ENCODE measurements at regions not wholly inside any gene's neighbourhood (a gene's known extent, or its start where the extent isn't known, plus 50 kb on each side); places are given as distances from the start of the nearest gene placed in this dataset.

DNA sequence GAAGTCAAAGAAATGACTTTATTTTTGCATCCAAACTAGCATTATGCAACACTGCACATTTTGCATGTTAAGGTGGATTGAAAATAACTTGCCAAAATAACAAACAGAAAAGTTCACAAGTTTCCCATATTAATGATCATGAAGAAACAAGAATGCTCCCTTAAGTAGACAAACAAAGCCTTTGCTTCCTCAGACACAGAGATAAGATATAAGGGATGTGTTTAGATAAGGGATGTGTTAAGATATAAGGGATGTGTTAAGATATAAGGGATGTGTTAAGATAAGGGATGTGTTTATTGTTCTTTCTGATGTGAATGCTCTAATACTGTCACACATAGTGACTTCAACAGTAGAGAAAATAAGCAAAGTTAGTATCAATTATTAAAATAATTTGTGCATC is 174.8 kb downstream of the GABRG2 start:
- TF ChIP-seq, protein P1, sequence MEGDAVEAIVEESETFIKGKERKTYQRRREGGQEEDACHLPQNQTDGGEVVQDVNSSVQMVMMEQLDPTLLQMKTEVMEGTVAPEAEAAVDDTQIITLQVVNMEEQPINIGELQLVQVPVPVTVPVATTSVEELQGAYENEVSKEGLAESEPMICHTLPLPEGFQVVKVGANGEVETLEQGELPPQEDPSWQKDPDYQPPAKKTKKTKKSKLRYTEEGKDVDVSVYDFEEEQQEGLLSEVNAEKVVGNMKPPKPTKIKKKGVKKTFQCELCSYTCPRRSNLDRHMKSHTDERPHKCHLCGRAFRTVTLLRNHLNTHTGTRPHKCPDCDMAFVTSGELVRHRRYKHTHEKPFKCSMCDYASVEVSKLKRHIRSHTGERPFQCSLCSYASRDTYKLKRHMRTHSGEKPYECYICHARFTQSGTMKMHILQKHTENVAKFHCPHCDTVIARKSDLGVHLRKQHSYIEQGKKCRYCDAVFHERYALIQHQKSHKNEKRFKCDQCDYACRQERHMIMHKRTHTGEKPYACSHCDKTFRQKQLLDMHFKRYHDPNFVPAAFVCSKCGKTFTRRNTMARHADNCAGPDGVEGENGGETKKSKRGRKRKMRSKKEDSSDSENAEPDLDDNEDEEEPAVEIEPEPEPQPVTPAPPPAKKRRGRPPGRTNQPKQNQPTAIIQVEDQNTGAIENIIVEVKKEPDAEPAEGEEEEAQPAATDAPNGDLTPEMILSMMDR (IDR thresholded peaks at IDR 0.05): no peak
- TF ChIP-seq EP300 (IDR thresholded peaks at IDR 0.05) (no peak), RAD21 (conservative IDR thresholded peaks at IDR 0.05 in 1 of 2, IDR thresholded peaks at IDR 0.05 in 1 of 2) (no peak), JUN (IDR thresholded peaks at IDR 0.05) (no peak), PHF8 (IDR thresholded peaks at IDR 0.05; ENCODE audit: borderline replicate concordance, low read depth) (no peak), POLR2A (IDR thresholded peaks at IDR 0.05; ENCODE audit: low read length) (no peak), SREBF2 (IDR thresholded peaks at IDR 0.05) (no peak), FOSL2 (IDR thresholded peaks at IDR 0.05) (no peak), FOSL2 (CRISPR knock-in tag; IDR thresholded peaks at IDR 0.05) (no peak), CEBPB (IDR thresholded peaks at IDR 0.05) (no peak), MAFK (IDR thresholded peaks at IDR 0.05; ENCODE audit: partially characterized antibody) (no peak), KDM5A (IDR thresholded peaks at IDR 0.05) (no peak), RCOR1 (IDR thresholded peaks at IDR 0.05; ENCODE audit: low read depth, low read length) (no peak), SMC3 (IDR thresholded peaks at IDR 0.05) (no peak)
- TF ChIP-seq, protein P2, sequence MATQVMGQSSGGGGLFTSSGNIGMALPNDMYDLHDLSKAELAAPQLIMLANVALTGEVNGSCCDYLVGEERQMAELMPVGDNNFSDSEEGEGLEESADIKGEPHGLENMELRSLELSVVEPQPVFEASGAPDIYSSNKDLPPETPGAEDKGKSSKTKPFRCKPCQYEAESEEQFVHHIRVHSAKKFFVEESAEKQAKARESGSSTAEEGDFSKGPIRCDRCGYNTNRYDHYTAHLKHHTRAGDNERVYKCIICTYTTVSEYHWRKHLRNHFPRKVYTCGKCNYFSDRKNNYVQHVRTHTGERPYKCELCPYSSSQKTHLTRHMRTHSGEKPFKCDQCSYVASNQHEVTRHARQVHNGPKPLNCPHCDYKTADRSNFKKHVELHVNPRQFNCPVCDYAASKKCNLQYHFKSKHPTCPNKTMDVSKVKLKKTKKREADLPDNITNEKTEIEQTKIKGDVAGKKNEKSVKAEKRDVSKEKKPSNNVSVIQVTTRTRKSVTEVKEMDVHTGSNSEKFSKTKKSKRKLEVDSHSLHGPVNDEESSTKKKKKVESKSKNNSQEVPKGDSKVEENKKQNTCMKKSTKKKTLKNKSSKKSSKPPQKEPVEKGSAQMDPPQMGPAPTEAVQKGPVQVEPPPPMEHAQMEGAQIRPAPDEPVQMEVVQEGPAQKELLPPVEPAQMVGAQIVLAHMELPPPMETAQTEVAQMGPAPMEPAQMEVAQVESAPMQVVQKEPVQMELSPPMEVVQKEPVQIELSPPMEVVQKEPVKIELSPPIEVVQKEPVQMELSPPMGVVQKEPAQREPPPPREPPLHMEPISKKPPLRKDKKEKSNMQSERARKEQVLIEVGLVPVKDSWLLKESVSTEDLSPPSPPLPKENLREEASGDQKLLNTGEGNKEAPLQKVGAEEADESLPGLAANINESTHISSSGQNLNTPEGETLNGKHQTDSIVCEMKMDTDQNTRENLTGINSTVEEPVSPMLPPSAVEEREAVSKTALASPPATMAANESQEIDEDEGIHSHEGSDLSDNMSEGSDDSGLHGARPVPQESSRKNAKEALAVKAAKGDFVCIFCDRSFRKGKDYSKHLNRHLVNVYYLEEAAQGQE (IDR thresholded peaks at IDR 0.05): no peak
